ENCODE measurements at regions not wholly inside any gene's neighbourhood (a gene's known extent, or its start where the extent isn't known, plus 50 kb on each side); places are given as distances from the start of the nearest gene placed in this dataset.

GRCh38 chr11:88039476-88040147, 135.6 kb downstream of the RAB38 start:
- no peak for TF ChIP-seq CTCF (IDR thresholded peaks at IDR 0.05)
- no peak for TF ChIP-seq POLR2AphosphoS5 (IDR thresholded peaks at IDR 0.05; ENCODE audit: insufficient read depth in 1 of 2, low read depth in 1 of 2)
- no peak for TF ChIP-seq POLR2A (IDR thresholded peaks at IDR 0.05)

Data from vagina (tissue), 2 donors.